Mesenchymal stem cell (in vitro differentiated cells and primary cell): ENCODE measurements at regions not wholly inside any gene's neighbourhood (a gene's known extent, or its start where the extent isn't known, plus 50 kb on each side); places are given as distances from the start of the nearest gene placed in this dataset.

Source experiments
- DNase-seq: peaks from one replicate; pipeline ENCODE4 v3.0.0-alpha.2; 2013
- H2AFZ ChIP-seq: one replicate; pipeline ENCODE4 v1.6.1; 2013; ENCODE audit warnings: low read depth, mild to moderate bottlenecking, control low read depth, inconsistent platforms, low read length, moderate library complexity
- H2AK5ac ChIP-seq: 2 replicates; pipeline ENCODE4 v1.6.1; 2013; ENCODE audit warnings: low read length, moderate library complexity, mild to moderate bottlenecking, inconsistent platforms; ENCODE audit not compliant: severe bottlenecking
- H2BK120ac ChIP-seq: one replicate; pipeline ENCODE4 v1.6.1; 2013; ENCODE audit warnings: low read depth, mild to moderate bottlenecking, inconsistent platforms, low read length, moderate library complexity
- H2BK12ac ChIP-seq, 2 experiments: one replicate each; pipeline ENCODE4 v1.6.1; 2013; ENCODE audit warnings: inconsistent platforms in 2 of 2, low read length in 2 of 2, mild to moderate bottlenecking in 2 of 2, moderate library complexity in 2 of 2, control low read depth in 1 of 2
- H2BK15ac ChIP-seq: one replicate; pipeline ENCODE4 v1.6.1; 2013; ENCODE audit warnings: mild to moderate bottlenecking, low read depth, inconsistent platforms; ENCODE audit not compliant: poor library complexity, severe bottlenecking
- H2BK5ac ChIP-seq: 2 replicates; pipeline ENCODE4 v1.6.1; 2013; ENCODE audit warnings: low read depth, mild to moderate bottlenecking, low read length, control low read depth, inconsistent platforms; ENCODE audit not compliant: poor library complexity, severe bottlenecking
- H3K14ac ChIP-seq, 2 experiments: one replicate each; pipeline ENCODE4 v1.6.1; 2013; ENCODE audit warnings: inconsistent platforms in 2 of 2, low read length in 2 of 2, control low read depth in 1 of 2, mild to moderate bottlenecking in 1 of 2, moderate library complexity in 1 of 2
- H3K18ac ChIP-seq, 2 experiments: one replicate each; pipeline ENCODE4 v1.6.1; 2013; ENCODE audit warnings: inconsistent platforms in 2 of 2, low read length in 2 of 2, control low read depth in 1 of 2, low read depth in 1 of 2, mild to moderate bottlenecking in 1 of 2
- H3K23ac ChIP-seq, 2 experiments: one replicate each; pipeline ENCODE4 v1.6.1; 2013; ENCODE audit warnings: inconsistent platforms in 2 of 2, low read length in 2 of 2, mild to moderate bottlenecking in 2 of 2, moderate library complexity in 2 of 2, control low read depth in 1 of 2
- H3K27ac ChIP-seq: 2 replicates; pipeline ENCODE4 v1.5.1; 2013; ENCODE audit warnings: mild to moderate bottlenecking, moderate library complexity, low read length, control low read depth, inconsistent platforms; ENCODE audit not compliant: poor library complexity, severe bottlenecking
- H3K27me3 ChIP-seq, 2 experiments: 2 replicates each; pipeline versions ENCODE4 v1.6.1 to v1.7.0; 2013; ENCODE audit warnings: low read length in 2 of 2, mild to moderate bottlenecking in 2 of 2, moderate library complexity in 2 of 2, control low read depth in 1 of 2, inconsistent platforms in 1 of 2; ENCODE audit not compliant: control insufficient read depth in 1 of 2, insufficient read depth in 1 of 2
- H3K36me3 ChIP-seq, 2 experiments: 2 replicates each; pipeline versions ENCODE4 v1.6.1 to v1.7.0; 2013; ENCODE audit warnings: low read length in 2 of 2, control low read depth in 1 of 2, inconsistent platforms in 1 of 2, low read depth in 1 of 2, mild to moderate bottlenecking in 1 of 2; ENCODE audit not compliant: insufficient read depth in 2 of 2, control insufficient read depth in 1 of 2
- H3K4ac ChIP-seq, 2 experiments: one replicate each; pipeline ENCODE4 v1.6.1; 2013; ENCODE audit warnings: inconsistent platforms in 2 of 2, low read length in 2 of 2, mild to moderate bottlenecking in 2 of 2, moderate library complexity in 2 of 2, control low read depth in 1 of 2, low read depth in 1 of 2
- H3K4me1 ChIP-seq: 2 replicates; pipeline ENCODE4 v1.6.1; 2013; ENCODE audit warnings: low read depth, low read length, control low read depth; ENCODE audit not compliant: control insufficient read depth, insufficient read depth
- H3K4me2 ChIP-seq: 2 replicates; pipeline ENCODE4 v1.6.1; 2013; ENCODE audit warnings: low read length, mild to moderate bottlenecking, inconsistent platforms; ENCODE audit not compliant: poor library complexity, severe bottlenecking
- H3K4me3 ChIP-seq, 2 experiments: 2 replicates each; pipeline versions ENCODE4 v1.5.1 to v1.7.0; 2013; ENCODE audit warnings: low read length in 2 of 2, mild to moderate bottlenecking in 2 of 2, control low read depth in 1 of 2, low read depth in 1 of 2; ENCODE audit not compliant: insufficient read depth in 1 of 2
- H3K79me1 ChIP-seq: replicated peaks from 2 replicates; pipeline ENCODE4 v1.6.1; 2013; ENCODE audit warnings: mild to moderate bottlenecking, control low read depth, low read length, inconsistent platforms; ENCODE audit not compliant: poor library complexity, severe bottlenecking
- H3K9ac ChIP-seq: 2 replicates; pipeline ENCODE4 v1.7.0; 2013; ENCODE audit warnings: mild to moderate bottlenecking, low read length, moderate library complexity
- H3K9me3 ChIP-seq: 2 replicates; pipeline ENCODE4 v1.7.0; 2013; ENCODE audit warnings: mild to moderate bottlenecking, low read length; ENCODE audit not compliant: control insufficient read depth
- H4K8ac ChIP-seq: one replicate; pipeline ENCODE4 v1.6.1; 2013; ENCODE audit warnings: inconsistent platforms, mild to moderate bottlenecking, low read length, moderate library complexity
- H4K91ac ChIP-seq: one replicate; pipeline ENCODE4 v1.6.1; 2013; ENCODE audit warnings: mild to moderate bottlenecking, low read length, inconsistent platforms
- WGBS: methylation state at CpG from one replicate; pipeline ENCODE4 v1.1.7; 2013; ENCODE audit warnings: mixed read lengths; 5-methylcytosine and 5-hydroxymethylcytosine counted together

DNA sequence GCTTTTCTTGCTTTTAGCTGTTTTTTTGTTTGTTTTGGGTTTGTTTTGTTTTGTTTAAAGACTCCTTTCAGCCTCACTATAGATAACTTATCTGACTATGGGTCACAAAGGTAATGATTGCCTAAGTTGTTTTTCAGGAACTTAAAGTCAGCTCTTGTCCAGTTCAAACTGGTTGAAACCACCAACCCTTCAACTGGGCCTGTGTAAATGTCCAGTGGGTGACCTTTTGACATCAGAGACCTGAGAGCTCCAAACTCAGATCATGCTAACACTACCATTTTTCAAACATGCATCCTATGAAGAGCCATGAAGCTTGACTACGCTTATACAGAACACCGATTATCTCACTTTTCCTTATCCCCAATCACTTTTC is 144.6 kb upstream of the RMP24 start:
- no peak overlapping the region for H3K23ac ChIP-seq
- H3K4me3 ChIP-seq: no peak overlapping the region
- H3K4me1 ChIP-seq: no peaks in the 10 kb centered on the region
- no peaks in the 10 kb centered on the region for H3K79me1 ChIP-seq
- no peak overlapping the region for H3K9ac ChIP-seq
- no peak overlapping the region for H3K18ac ChIP-seq
- no peaks in the 10 kb centered on the region for H3K36me3 ChIP-seq
- H3K9me3 ChIP-seq: peaks cover 9% of the 10 kb centered on the region
- peak overlapping the region in 1 of 2 experiments; percentile 11 for H2BK12ac ChIP-seq
- no peak overlapping the region for H2AFZ ChIP-seq
- H2BK15ac ChIP-seq: no peak overlapping the region
- no peak overlapping the region for H2BK5ac ChIP-seq
- no peak overlapping the region for H3K27ac ChIP-seq
- H3K27me3 ChIP-seq: no peaks in the 10 kb centered on the region
- no peak overlapping the region for H3K4me2 ChIP-seq
- DNase-seq: no peak
- no peak overlapping the region for H4K8ac ChIP-seq
- 95% methylated on average over 2 of the region's 2 CpGs for WGBS
- no peak overlapping the region for H3K14ac ChIP-seq
- H2AK5ac ChIP-seq: no peak overlapping the region
- H3K4ac ChIP-seq: no peak overlapping the region
- H2BK120ac ChIP-seq: no peak overlapping the region
- no peak overlapping the region for H4K91ac ChIP-seq

DNA sequence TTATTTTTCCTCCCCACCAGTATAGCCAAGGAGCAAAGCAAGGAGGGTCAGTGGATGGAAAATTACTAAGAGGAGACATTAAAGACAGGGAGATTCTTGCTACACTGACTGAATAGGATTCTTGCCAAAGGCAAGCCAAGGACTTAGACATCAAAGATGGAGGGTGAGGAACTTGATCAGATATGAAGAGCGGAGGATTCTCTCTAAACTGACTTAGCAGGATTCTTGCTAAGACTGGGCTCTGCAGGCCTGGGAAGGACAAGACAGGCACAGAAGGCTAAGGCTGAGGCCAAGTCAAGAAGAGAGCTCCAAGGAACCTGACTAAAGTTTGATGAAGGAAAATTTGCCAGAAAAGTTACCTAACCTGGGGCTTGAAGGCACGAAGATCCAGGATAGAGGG is 143.9 kb upstream of the RMP24 start:
- Histone ChIP-seq H3K4me2 (no peak overlapping the region), H2AFZ (no peak overlapping the region), H3K4me3 (no peak overlapping the region), H3K18ac (no peak overlapping the region), H3K9ac (no peak overlapping the region), H2BK5ac (no peak overlapping the region), H3K9me3 (peaks cover 10% of the 10 kb centered on the region), H2BK15ac (no peak overlapping the region), H3K23ac (no peak overlapping the region), H3K36me3 (no peaks in the 10 kb centered on the region), H4K8ac (no peak overlapping the region), H2AK5ac (no peak overlapping the region), H2BK120ac (no peak overlapping the region), H2BK12ac (no peak overlapping the region), H3K27me3 (no peaks in the 10 kb centered on the region), H3K79me1 (no peaks in the 10 kb centered on the region), H3K4ac (no peak overlapping the region), H4K91ac (no peak overlapping the region), H3K27ac (no peak overlapping the region), H3K14ac (no peak overlapping the region), H3K4me1 (no peaks in the 10 kb centered on the region)
- DNase-seq: no peak
- WGBS: 81% methylated on average over 2 of the region's 2 CpGs

DNA sequence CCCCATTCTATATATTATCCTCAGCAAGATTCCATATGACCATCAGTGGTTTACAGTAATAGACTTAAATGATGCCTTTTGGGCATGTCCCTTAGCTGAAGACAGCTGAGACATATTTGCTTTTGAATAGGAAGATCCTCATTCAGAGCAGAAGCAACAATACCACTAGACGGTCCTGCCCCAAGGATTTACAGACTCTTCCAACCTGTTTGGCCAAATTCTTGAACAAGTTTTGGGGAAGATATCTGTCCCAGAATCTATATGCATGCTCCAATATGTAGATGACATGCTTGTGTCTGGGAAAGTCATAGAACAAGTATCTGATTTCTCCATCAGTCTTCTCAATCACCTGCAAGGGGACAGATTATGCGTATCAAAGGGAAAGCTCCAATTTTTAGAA is 137.1 kb upstream of the RMP24 start:
- Histone ChIP-seq H3K4me1 (no peaks in the 10 kb centered on the region), H3K4me3 (no peak overlapping the region), H3K27ac (no peak overlapping the region), H2BK120ac (no peak overlapping the region), H3K9me3 (peaks cover 10% of the 10 kb centered on the region), H2BK5ac (no peak overlapping the region), H2AFZ (no peak overlapping the region), H3K4ac (no peak overlapping the region), H3K79me1 (no peaks in the 10 kb centered on the region), H3K4me2 (no peak overlapping the region), H3K14ac (no peak overlapping the region), H2AK5ac (no peak overlapping the region), H3K9ac (no peak overlapping the region), H3K36me3 (no peaks in the 10 kb centered on the region), H3K23ac (no peak overlapping the region), H3K18ac (no peak overlapping the region), H2BK15ac (no peak overlapping the region), H4K8ac (no peak overlapping the region), H3K27me3 (peaks cover 0 to 6% of the 10 kb centered on the region in 2 experiments), H4K91ac (no peak overlapping the region), H2BK12ac (no peak overlapping the region)
- DNase-seq: no peak
- WGBS: 90% methylated on average over 1 of the region's 2 CpGs

DNA sequence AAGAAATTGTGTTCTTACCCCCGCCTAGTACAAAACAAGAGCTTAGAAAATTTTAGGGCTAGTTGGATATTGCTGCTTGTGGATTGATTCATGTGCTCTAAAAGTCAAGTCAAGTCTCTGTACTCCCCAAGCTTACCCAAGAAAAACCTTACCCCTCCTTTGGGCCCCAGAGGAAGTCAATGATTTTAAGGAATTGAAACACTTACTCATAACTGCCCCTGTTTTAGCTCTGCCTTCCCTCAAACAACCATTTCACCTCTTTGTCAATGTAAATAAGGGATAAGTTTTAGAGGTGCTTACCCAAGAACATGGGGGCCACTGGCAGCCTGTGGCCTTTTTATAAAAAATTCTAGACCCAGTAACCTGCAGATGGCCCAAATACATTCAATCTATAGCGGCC is 136.6 kb upstream of the RMP24 start:
- Histone ChIP-seq H2AK5ac (no peak overlapping the region), H3K79me1 (no peaks in the 10 kb centered on the region), H3K23ac (no peak overlapping the region), H3K14ac (no peak overlapping the region), H2BK120ac (no peak overlapping the region), H3K18ac (no peak overlapping the region), H4K8ac (no peak overlapping the region), H4K91ac (no peak overlapping the region), H3K4me1 (no peaks in the 10 kb centered on the region), H2BK5ac (no peak overlapping the region), H3K4me3 (no peak overlapping the region), H3K9ac (no peak overlapping the region), H3K4ac (no peak overlapping the region), H3K27ac (no peak overlapping the region), H2BK12ac (no peak overlapping the region), H2AFZ (no peak overlapping the region), H3K4me2 (no peak overlapping the region), H3K36me3 (no peaks in the 10 kb centered on the region), H3K27me3 (peaks cover 0 to 6% of the 10 kb centered on the region in 2 experiments), H2BK15ac (no peak overlapping the region), H3K9me3 (peaks cover 10% of the 10 kb centered on the region)
- DNase-seq: no peak
- 100% methylated on average over 1 of the region's 2 CpGs for WGBS
